ENCODE measurements at regions not wholly inside any gene's neighbourhood (a gene's known extent, or its start where the extent isn't known, plus 50 kb on each side); places are given as distances from the start of the nearest gene placed in this dataset.
A peak's percentile ranks its signal among the peaks of the same experiment; 100 is the strongest.

DNA sequence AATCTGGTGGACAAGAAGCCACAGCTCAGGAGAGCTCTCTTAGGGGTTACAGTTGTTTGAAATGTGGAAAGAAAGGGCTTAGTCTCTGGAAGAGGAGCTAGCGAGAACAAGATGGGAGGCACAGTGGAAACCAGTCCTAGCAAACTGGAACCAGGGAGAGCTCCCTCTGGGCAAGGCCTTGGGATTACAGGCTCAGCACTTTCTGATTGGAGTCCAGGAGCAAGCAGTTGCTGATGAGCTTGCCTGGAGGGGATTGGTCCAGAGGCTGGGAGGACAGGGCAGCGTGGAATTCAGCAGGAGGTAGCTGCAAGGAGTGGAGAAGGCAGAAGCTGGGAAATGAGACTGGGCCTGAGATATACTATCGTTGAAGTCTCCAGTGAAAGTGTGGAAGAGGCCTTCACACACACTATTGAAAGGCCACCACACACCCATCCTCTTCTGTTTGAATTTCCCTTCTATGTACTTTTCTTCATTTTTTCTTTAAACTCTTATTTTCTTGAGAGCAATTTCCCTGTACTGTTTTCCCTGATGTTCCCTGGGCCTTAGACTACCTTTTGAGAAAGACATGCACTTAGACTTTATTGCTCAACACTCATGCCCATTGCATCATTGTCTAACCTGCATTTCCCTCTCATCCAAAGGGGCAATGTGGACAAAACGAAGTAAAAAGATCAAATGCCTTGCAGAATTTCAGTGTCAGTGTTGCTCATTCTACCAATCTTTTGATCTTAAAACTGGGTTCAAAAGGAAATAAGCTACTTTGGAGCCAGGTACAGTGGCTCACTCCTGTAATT is 57.8 kb upstream of the LANCL2 start:
- 78% methylated on average over 4 of the region's 4 CpGs; no CpG with 5 or more reads in 1 of the 2 experiments for WGBS, 2 experiments (ENCODE audit: extremely low coverage in 1 of 2, insufficient coverage in 1 of 2, insufficient read length in 1 of 2, insufficient replicate concordance in 2 of 2, low coverage in 1 of 2, low lambda C conversion rate in 2 of 2, missing lambda C conversion rate in 1 of 2)
- Histone ChIP-seq H4K8ac (ENCODE audit: extremely low read depth, insufficient read depth, low read length) (no peak overlapping the region), H2BK12ac (ENCODE audit: low read depth, low read length) (no peak overlapping the region), H3K4ac (replicated peaks; ENCODE audit: insufficient read length, low read depth, low read length) (no peak overlapping the region), H3K4me3 (ENCODE audit: extremely low read depth in 1 of 4, insufficient read depth in 2 of 4, low read depth in 3 of 4, low read length in 4 of 4) (no peak overlapping the region), H3K14ac (ENCODE audit: insufficient read length) (no peak overlapping the region), H3K4me2 (ENCODE audit: insufficient read depth in 1 of 2, low read depth in 2 of 2, low read length in 2 of 2) (no peak overlapping the region), H3K79me1 (ENCODE audit: low read depth, low read length) (no peaks in the 10 kb centered on the region), H3K27ac (ENCODE audit: low read depth, low read length) (no peak overlapping the region), H3K27me3 (replicated peaks in 1 of 4; ENCODE audit: control insufficient read depth in 3 of 4, extremely low read depth in 1 of 4, insufficient read depth in 3 of 4, low read length in 3 of 4) (no peaks in the 10 kb centered on the region), H2AK5ac (ENCODE audit: low read depth, low read length) (no peak overlapping the region), H2BK20ac (ENCODE audit: low read length) (no peak overlapping the region), H4K91ac (replicated peaks; ENCODE audit: insufficient read length, low read length) (no peak overlapping the region), H3K56ac (replicated peaks; ENCODE audit: insufficient read length, low read depth, low read length) (no peak overlapping the region), H3K23ac (ENCODE audit: insufficient read length) (no peak overlapping the region), H3K36me3 (ENCODE audit: control insufficient read depth in 2 of 4, insufficient read depth in 4 of 4, low read length in 3 of 4) (no peaks in the 10 kb centered on the region), H3K4me1 (replicated peaks in 1 of 4; ENCODE audit: control insufficient read depth in 3 of 4, insufficient read depth in 4 of 4, low read length in 3 of 4) (peaks cover 0 to 5% (median 1%) of the 10 kb centered on the region in 4 experiments; a peak in 1 of 7 replicates), H2BK5ac (ENCODE audit: low read depth, low read length) (no peak overlapping the region), H2AFZ (ENCODE audit: low read length) (0 out of 2 replicates have a peak overlapping the region, but pooled peaks have one; percentile 3), H3K18ac (ENCODE audit: extremely low read depth, low read length) (no peak overlapping the region), H2BK120ac (replicated peaks; ENCODE audit: low read depth, low read length) (no peak overlapping the region), H3K9ac (replicated peaks in 1 of 4; ENCODE audit: extremely low read depth in 1 of 4, low read depth in 3 of 4, low read length in 3 of 4) (no peak overlapping the region), H3K79me2 (ENCODE audit: control insufficient read depth in 1 of 2, insufficient read depth in 2 of 2, low read length in 2 of 2) (no peaks in the 10 kb centered on the region), H3K23me2 (ENCODE audit: low read depth, low read length) (peaks cover 3% of the 10 kb centered on the region; the same call in 1 of the 2 replicates), H3K9me3 (ENCODE audit: insufficient read depth in 2 of 2, low read depth in 1 of 2, low read length in 1 of 2) (peaks cover 9 to 21% of the 10 kb centered on the region in 2 experiments), H4K5ac (ENCODE audit: insufficient read length, low read depth, low read length) (no peak overlapping the region), H2BK15ac (ENCODE audit: low read length) (no peak overlapping the region), H4K20me1 (replicated peaks in 1 of 2; ENCODE audit: control insufficient read depth in 1 of 2, insufficient read depth in 2 of 2, low read length in 2 of 2) (no peaks in the 10 kb centered on the region)
- CTCF ChIA-PET (ENCODE audit: partially characterized antibody), result interaction anchor here (0.7 to 1.8 kb wide), 8 partner anchors 9 to 108 kb away, joined by 3 to 7 read pairs (median 4); no protein-coding TSS in a partner anchor
- POLR2A ChIA-PET (ENCODE audit: partially characterized antibody), result interaction anchor here (1.4 kb wide), 1 partner anchor 58 kb away, joined by 5 read pairs; no protein-coding TSS in a partner anchor
- DNase-seq (ENCODE audit: low read depth in 1 of 2, low spot score in 2 of 2) (no peak), FAIRE-seq (no peak)
- TF ChIP-seq CTCF (IDR thresholded peaks at IDR 0.05; ENCODE audit: control extremely low read depth in 1 of 3, insufficient read depth in 1 of 3, low read depth in 1 of 3, low read length in 3 of 3), result peak; percentile 11 to 47 (median 38); a peak in 2 of 4 replicates
- no peak for TF ChIP-seq GTF2F1 (IDR thresholded peaks at IDR 0.05; ENCODE audit: borderline replicate concordance, low read depth, low read length)
- TF ChIP-seq CEBPB (IDR thresholded peaks at IDR 0.05; ENCODE audit: low read depth, low read length), result peak; percentile 52; the same call in 1 of the 2 replicates
- no peak for TF ChIP-seq CHD1 (IDR thresholded peaks at IDR 0.05; ENCODE audit: low read depth, low read length)
- TF ChIP-seq EZH2 (IDR thresholded peaks at IDR 0.05; ENCODE audit: low read depth, low read length, severe bottlenecking), result no peak
- TF ChIP-seq, protein P1, sequence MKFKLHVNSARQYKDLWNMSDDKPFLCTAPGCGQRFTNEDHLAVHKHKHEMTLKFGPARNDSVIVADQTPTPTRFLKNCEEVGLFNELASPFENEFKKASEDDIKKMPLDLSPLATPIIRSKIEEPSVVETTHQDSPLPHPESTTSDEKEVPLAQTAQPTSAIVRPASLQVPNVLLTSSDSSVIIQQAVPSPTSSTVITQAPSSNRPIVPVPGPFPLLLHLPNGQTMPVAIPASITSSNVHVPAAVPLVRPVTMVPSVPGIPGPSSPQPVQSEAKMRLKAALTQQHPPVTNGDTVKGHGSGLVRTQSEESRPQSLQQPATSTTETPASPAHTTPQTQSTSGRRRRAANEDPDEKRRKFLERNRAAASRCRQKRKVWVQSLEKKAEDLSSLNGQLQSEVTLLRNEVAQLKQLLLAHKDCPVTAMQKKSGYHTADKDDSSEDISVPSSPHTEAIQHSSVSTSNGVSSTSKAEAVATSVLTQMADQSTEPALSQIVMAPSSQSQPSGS (IDR thresholded peaks at IDR 0.05; ENCODE audit: low read length), result no peak
- no peak; a peak in 1 of 4 replicates for TF ChIP-seq RAD21 (IDR thresholded peaks at IDR 0.05 in 1 of 2, conservative IDR thresholded peaks at IDR 0.05 in 1 of 2; ENCODE audit: low read depth in 2 of 2, low read length in 2 of 2)

Data from H1 (cell line).